ENCODE measurements at regions not wholly inside any gene's neighbourhood (a gene's known extent, or its start where the extent isn't known, plus 50 kb on each side); places are given as distances from the start of the nearest gene placed in this dataset.

GRCh38 chr6:81145506-81145905 lies 607.0 kb downstream of the TENT5A start:
- ChIA-PET SMC1A (ENCODE audit: uncharacterized antibody, unreplicated experiment) (no interaction called here), POLR2A (no interaction called here), RAD21 (ENCODE audit: unreplicated experiment) (no interaction called here), CTCF (no interaction called here)
- Histone ChIP-seq H3K27ac (ENCODE audit: control insufficient read depth, insufficient read depth) (no peak overlapping the region), H3K4me2 (ENCODE audit: control insufficient read depth, insufficient read depth) (no peak overlapping the region), H3K36me3 (ENCODE audit: control insufficient read depth in 2 of 2, insufficient read depth in 2 of 2, low read length in 1 of 2) (no peaks in the 10 kb centered on the region), H3K9ac (ENCODE audit: control insufficient read depth, insufficient read depth, low read length) (no peak overlapping the region), H3K79me2 (ENCODE audit: control insufficient read depth, insufficient read depth, low read length) (no peaks in the 10 kb centered on the region), H2AFZ (ENCODE audit: control insufficient read depth, low read depth, low read length) (no peak overlapping the region), H4K20me1 (ENCODE audit: control insufficient read depth, insufficient read depth) (no peaks in the 10 kb centered on the region), H3K27me3 (replicated peaks in 1 of 2; ENCODE audit: control insufficient read depth in 2 of 2, insufficient read depth in 2 of 2, low read length in 1 of 2) (no peaks in the 10 kb centered on the region), H3K9me3 (replicated peaks; ENCODE audit: control insufficient read depth, insufficient read depth, low read length) (no peaks in the 10 kb centered on the region), H3K4me1 (ENCODE audit: control insufficient read depth, insufficient read depth, low read length) (no peaks in the 10 kb centered on the region), H3K4me3 (no peak overlapping the region)
- TF ChIP-seq ZBTB40 (IDR thresholded peaks at IDR 0.05; ENCODE audit: borderline replicate concordance): no peak
- TF ChIP-seq PAX5 (IDR thresholded peaks at IDR 0.05; ENCODE audit: borderline replicate concordance, low read depth, low read length): no peak
- TF ChIP-seq MYC (IDR thresholded peaks at IDR 0.05; ENCODE audit: insufficient read depth, insufficient read length, insufficient replicate concordance, low read length, severe bottlenecking): no peak
- TF ChIP-seq EP300 (IDR thresholded peaks at IDR 0.05; ENCODE audit: borderline replicate concordance in 1 of 2, control insufficient read depth in 1 of 2, low read depth in 2 of 2, low read length in 2 of 2): no peak
- no peak for TF ChIP-seq REST (IDR thresholded peaks at IDR 0.05; ENCODE audit: low read depth, low read length)
- TF ChIP-seq PML (IDR thresholded peaks at IDR 0.05; ENCODE audit: low read length): no peak
- TF ChIP-seq SMAD1 (IDR thresholded peaks at IDR 0.05; ENCODE audit: low read depth, partially characterized antibody): no peak
- no peak for TF ChIP-seq FOXM1 (IDR thresholded peaks at IDR 0.05; ENCODE audit: low read depth, low read length)
- TF ChIP-seq ATF2 (IDR thresholded peaks at IDR 0.05; ENCODE audit: low read length): no peak
- TF ChIP-seq POLR2A (IDR thresholded peaks at IDR 0.05; ENCODE audit: low read depth, low read length): no peak
- TF ChIP-seq IRF4 (IDR thresholded peaks at IDR 0.05; ENCODE audit: low read depth, low read length): no peak
- TF ChIP-seq MLLT1 (IDR thresholded peaks at IDR 0.05): no peak
- TF ChIP-seq YBX1 (IDR thresholded peaks at IDR 0.05): no peak
- TF ChIP-seq IRF3 (IDR thresholded peaks at IDR 0.05): no peak
- in situ Hi-C loops (cut with MboI) (no loop called here), intact Hi-C loops (cut with micrococcal nuclease; ENCODE audit: unreplicated experiment) (no loop called here)
- FAIRE-seq (no peak), ATAC-seq (no peak), DNase-seq (ENCODE audit: low read depth, low spot score) (no peak)
- 0% methylated on average over 2 of the region's 2 CpGs for WGBS (ENCODE audit: insufficient coverage, insufficient replicate concordance, low lambda C conversion rate, missing lambda C conversion rate)
- BruUV-seq (replicated peaks): no TSS peak
